T1000 (cell line): ENCODE measurements at regions not wholly inside any gene's neighbourhood (a gene's known extent, or its start where the extent isn't known, plus 50 kb on each side); places are given as distances from the start of the nearest gene placed in this dataset.
"Not testable (repeated sequence)": the region's sequence is repeated elsewhere in the genome, so short reads cannot be mapped to it uniquely, and the experiment has no call there.

Experiments used
- DNase-seq: peaks from one replicate; lab custom pipeline; 2025; ENCODE audit warnings: mixed read lengths; lab: John Stamatoyannopoulos, UW

DNA sequence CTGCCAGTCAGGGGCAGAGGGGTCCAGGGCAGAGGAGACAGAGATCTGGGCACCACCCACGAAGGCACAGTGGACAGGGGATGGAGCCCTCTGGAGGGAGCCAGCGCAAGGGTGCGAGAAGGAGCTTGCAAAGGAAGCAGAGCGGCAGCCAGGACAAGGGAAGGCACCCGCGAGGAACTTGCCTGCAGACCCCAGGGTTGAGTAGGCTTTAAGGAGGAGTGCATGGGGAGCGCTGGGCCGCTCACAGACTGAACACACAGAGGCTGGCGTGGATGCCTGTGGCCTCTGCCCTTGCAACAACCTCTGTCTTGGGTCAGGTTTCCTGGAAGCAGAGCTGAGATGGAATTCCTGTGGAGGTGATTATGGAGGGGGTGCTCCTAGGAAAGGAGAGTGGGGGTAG is 374.4 kb downstream of the CNTNAP3B start:
- DNase-seq = not testable (repeated sequence)

GRCh38 chr9:41754403-41754802 is 374.8 kb downstream of the CNTNAP3B start:
- DNase-seq = not testable (repeated sequence)

GRCh38 chr9:41741897-41742296 is 387.3 kb downstream of the CNTNAP3B start:
- DNase-seq = not testable (repeated sequence)

GRCh38 chr9:41741173-41741572 is 388.1 kb downstream of the CNTNAP3B start:
- not testable (repeated sequence) for DNase-seq

DNA sequence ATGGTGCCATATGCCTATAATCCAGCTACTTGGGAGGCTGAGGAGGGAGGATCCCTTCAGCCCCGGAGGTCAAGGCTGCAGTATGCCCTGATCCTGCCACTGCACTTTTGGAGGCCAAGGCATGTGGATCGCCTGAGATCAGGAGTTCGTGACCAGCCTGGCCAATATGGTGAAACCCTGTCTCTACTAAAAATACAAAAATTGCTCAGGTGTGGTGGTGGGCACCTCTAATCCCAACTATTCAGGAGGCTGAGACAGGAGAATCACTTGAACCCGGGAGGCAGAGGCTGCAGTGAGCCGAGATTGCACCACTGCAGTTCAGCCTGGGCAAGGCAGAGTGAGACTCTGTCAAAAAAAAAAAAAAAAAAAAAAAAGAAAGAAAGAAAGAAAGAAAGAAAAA is 390.5 kb downstream of the CNTNAP3B start:
- not testable (repeated sequence) for DNase-seq

- DNase-seq = not testable (repeated sequence)
Observed at GRCh38 chr9:41699190-41699589, 430.0 kb downstream of the CNTNAP3B start.

DNA sequence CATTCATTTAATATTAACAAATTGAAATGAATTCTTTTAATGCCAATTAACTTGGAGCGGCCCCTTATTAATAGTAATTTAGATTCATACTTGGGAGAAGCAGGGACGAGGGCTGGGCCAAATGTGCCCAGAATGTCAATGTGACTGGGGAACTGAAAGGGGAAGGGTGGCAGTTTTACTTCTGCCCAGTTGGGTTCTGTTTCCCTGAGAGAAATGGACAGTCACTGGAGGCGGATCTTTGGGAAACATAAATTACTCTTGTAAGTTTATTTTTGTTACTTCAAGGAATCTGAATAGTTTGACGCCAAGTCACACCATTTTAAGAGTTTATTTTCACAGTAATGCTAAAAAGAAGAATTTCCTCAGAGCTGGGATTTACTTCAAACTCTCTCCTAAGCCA is 432.1 kb downstream of the CNTNAP3B start:
- DNase-seq = not testable (repeated sequence)

- DNase-seq = not testable (repeated sequence)
Observed at GRCh38 chr9:41679312-41679711, 449.9 kb downstream of the CNTNAP3B start.

DNA sequence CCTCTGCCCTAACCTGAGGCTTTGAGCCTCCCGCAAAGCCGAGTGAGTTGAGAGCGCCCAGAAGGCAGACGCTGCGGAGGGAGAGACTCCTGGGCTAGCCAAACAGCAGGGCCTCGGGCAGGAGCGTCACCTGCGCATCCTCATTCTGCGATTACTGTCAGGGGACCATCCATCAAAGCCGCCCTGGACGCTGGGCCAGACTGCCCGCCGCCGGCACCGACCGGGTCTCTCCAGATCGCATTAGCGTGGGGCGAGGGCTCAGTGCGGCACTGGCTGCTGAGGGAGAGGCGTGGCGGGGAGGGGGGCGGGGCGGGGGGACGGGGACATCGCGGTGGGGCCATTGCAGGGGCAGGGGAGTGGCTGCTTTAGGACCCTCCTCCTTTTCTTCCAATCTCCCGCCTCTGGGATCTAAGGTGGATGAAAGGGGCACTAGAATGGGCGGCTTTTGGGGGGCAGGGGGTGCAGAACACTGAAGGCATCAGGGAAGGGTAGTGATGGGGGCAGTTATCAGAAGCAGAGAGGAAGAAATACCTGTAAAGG is 465.7 kb downstream of the CNTNAP3B start:
- not testable (repeated sequence) for DNase-seq

- DNase-seq = not testable (repeated sequence)
Observed at GRCh38 chr9:41658706-41659105, 469.6 kb upstream of the ZNG1F start.

DNA sequence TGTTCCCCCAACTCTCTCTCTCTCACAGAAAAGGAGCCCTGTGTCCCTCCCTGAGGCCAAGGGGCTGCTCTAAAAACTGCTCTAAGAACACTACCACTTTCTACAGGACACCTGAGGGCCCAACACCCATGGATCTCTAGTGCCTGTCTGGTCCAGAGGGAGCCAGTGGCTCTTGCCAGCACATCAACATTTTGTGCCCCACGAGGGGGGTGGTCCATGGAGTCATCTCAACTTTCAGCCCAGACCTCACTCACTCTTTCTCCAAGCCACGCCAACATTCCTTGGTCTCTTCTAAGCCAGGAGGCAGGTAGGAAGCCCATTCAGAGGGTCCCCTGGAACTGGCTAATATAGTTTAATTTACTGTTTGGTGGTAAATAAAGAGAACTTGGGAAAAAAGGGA is 469.0 kb upstream of the ZNG1F start:
- not testable (repeated sequence) for DNase-seq

DNA sequence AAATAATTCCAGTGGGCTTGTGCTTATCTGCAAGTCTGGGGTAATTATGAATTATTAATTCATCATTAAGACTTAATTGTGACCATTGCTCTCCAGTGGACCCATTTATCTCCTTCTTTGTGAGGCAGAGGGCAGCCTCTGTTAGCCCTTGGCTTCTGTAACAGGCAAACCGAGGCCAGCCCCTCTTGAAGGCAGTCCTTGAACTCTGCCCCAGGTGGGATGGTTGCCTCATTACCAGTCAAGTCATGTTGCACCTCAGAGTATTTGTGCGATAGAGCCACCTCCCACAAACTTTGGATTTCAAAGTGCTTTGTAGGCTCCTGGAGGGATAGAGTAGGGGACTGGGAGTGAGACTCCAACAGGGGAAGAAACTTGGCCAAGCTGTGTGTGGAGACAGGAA is 468.0 kb upstream of the ZNG1F start:
- not testable (repeated sequence) for DNase-seq

DNA sequence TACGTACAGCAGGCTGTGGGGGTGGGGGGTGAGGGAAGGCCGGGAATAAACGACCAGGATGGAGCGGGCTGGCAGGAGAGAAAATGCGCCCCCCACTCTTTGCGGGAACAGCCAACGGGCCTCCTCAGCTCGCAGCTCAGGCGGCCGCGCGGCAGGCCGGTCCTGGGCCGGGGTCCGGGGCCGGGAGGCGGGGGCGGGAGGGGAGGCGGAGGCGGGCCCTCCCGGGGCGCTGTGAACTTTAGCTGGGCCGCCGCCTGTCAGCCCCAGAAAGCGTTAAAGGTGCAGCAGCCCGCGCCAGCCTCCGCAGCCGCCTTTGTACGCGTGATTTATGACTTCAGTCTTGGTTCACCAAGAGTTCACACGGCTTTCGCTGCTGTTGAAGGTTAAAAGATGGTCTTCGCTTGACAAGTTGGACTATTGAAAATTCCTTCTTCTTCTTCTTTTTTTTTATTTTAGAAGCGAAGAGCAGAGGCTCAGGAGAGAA is 466.0 kb upstream of the ZNG1F start:
- DNase-seq = not testable (repeated sequence)

GRCh38 chr9:41654349-41654748 is 465.2 kb upstream of the ZNG1F start:
- DNase-seq = not testable (repeated sequence)

DNA sequence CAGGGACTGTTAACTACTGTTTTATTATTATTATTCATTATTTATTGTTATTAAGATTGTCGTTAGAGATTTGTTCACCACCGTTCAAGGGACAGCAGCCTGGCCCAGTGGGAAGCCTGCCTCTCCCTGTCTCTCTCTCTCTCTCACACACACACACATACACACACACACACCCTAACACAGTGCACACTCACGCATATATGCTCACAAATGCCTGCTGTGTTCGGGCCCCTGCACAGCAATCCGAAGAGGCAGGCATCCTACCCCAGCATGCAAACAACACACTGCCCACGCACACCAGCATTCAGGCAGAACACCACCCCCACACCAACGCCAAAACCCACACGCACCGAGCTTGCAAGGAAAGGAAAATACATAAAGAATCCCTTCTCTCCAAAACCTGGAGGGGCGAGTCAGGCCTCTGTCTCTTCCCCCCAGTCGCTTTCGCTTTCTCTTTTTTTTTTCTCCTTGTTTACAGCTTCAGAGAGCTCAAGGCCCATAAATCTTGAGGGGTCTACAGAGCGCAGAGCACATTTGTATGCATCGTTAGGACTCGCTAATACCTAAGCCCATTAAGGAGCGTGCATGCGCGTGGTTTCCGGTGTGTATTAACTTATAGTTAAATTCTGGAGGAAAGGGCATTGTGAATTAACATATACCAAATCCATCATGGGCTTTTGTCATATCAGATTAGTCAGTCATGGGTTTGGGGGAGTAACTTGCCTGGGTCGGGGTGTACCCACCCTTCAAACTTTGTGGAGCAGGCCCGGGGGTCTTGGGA is 464.6 kb upstream of the ZNG1F start:
- DNase-seq = not testable (repeated sequence)

GRCh38 chr9:41652800-41653199 is 463.7 kb upstream of the ZNG1F start:
- DNase-seq = not testable (repeated sequence)

DNA sequence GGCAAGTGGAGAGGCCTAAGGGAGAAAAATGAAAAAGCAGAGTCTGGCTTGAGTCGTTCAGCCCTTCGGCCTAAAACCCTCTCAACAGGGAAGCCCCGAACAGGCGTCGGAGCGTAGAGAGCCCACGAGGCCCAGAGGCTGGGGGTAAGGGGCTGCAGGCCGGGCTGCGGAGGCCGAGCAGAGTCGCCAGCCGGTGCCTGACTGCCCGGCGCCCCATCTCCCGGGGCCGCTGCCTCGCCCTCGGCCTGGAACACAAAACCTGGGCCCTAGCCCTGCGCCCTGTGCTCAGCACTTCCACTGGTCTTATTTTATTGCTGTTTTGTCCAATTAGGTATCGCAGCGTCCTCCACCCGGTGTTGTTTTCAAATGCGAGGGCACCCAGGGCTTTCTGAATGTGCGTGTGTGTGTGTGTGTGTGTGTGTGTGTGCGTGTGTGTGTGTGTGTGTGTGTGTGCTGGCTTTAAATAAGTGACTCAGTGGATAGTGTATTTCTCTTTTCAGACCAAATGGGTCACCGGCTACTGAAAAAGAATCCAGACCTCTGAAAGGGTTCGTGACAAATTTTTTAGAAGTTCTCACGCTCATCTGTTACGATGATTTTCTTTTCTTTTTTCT is 463.1 kb upstream of the ZNG1F start:
- not testable (repeated sequence) for DNase-seq

DNA sequence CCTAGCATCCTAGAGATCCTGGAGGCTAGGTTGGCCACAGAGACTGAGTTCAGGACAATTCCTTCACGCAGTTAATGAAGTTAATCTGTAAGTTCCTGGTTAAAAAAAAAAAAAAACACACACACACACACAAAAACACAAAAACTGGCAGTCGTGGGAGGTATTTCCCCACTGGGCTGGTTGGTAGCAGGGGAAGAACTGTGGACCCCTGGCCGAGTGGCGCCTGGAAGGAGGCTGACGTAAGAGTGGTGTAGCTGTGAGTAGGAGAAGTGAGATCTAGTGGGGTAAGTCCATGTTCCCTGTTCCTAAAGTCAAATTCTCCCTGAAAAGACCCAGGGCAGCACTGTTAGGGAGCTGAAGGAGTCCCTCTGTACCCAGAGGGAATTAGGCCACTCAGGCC is 461.0 kb upstream of the ZNG1F start:
- DNase-seq = not testable (repeated sequence)

DNA sequence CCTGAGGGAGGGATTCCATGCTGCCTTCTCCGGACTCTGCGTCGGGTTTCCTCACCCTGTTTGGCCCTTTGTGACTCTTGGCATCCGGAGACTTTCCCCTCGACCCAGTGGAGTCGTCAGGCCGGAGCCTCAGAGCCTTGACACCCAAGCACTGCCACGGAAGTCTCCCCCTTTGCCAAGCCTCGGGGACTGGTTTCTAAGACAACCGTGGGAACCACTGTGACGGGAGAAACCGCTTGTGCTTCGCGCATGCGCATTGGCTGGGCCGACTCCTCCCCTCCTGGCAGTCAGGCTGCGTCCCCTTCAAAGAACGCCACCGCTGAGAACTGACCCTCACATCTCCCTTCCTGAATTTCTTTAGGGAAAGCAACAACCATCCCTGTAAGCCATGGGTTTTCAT is 459.4 kb upstream of the ZNG1F start:
- DNase-seq = not testable (repeated sequence)

DNA sequence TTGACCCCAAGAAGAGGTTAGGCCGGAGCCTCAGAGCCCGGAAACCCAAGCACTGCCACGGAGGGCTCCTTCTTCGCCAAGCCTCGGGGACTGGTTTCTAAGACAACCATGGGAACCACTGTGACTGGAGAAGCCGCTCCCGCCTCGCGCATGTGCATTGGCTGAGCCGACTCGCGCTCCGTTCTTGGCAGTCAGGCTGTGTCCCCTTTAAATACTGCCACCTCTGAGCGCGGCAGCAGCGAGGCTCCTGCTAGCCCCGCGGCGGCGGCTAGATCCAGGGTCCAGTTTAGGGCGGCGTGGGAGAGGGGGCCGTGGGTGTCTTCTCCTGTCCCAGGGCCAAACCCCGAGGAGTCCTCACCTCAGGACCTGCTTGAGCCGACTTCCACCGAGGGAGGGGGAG is 457.1 kb upstream of the ZNG1F start:
- not testable (repeated sequence) for DNase-seq

DNA sequence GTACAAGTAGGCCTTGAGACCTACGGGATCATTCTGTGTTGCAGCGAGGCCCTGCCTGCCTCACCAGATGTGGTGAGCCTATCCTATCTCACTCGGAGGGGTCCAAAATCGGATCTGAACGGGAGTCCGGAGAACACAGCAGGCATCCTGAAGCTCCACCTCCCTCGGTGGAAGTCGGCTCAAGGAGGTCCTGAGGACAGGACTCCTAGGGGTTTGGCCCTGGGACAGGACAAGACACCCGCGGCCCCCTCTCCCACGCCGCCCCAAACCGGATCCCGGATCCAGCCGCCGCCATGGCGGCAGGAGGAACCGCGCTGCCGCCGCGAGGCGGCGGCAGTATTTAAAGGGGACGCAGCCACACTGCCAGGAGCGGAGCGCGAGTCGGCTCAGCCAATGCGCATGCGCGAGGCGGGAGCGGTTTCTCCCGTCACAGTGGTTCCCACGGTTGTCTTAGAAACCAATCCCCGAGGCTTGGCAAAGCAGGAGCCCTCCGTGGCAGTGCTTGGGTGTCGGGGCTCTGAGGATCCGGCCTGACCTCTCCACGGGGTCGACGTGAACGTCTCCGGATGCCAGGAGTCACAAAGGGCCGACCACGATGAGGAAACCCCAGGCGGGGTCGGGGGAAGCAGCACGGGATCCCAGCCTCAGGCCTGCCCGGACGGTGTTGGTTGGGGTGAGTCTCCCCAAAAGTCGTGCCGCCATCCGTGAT is 454.6 kb upstream of the ZNG1F start:
- DNase-seq = peak; percentile 54

GRCh38 chr9:41633726-41634125 is 444.6 kb upstream of the ZNG1F start:
- DNase-seq = not testable (repeated sequence)
